Activated CD4-positive, alpha-beta T cell treated with anti-CD3 and anti-CD28 coated beads, Interleukin-2, amount 10 ng/mL, durations not matched to agents 24 days and 14 days (primary cell): ENCODE measurements at regions not wholly inside any gene's neighbourhood (a gene's known extent, or its start where the extent isn't known, plus 50 kb on each side); places are given as distances from the start of the nearest gene placed in this dataset.

Experiments
- DNase-seq: peaks from one replicate; pipeline ENCODE4 v3.0.0; 2022
- H3K27ac Mint-ChIP-seq: one replicate; pipeline ENCODE4 v1.8.0; 2022; ENCODE audit warnings: mild to moderate bottlenecking, mixed read lengths
- H3K27me3 Mint-ChIP-seq: one replicate; pipeline ENCODE4 v1.8.0; 2022; ENCODE audit warnings: mixed read lengths
- H3K36me3 Mint-ChIP-seq: one replicate; pipeline ENCODE4 v1.8.0; 2022; ENCODE audit warnings: low read depth, mild to moderate bottlenecking, mixed read lengths
- H3K4me1 Mint-ChIP-seq: one replicate; pipeline ENCODE4 v1.8.0; 2021; ENCODE audit warnings: mixed read lengths
- H3K4me3 Mint-ChIP-seq: one replicate; pipeline ENCODE4 v1.8.0; 2022; ENCODE audit warnings: mild to moderate bottlenecking, moderate library complexity, mixed read lengths
- H3K9me3 Mint-ChIP-seq: one replicate; pipeline ENCODE4 v1.8.0; 2021; ENCODE audit warnings: mixed read lengths
- intact Hi-C: fragments of 100-400 bp; cut with micrococcal nuclease; formaldehyde crosslinking; loops from one replicate; pipeline ENCODE4 v1.15.1; 2023

DNA sequence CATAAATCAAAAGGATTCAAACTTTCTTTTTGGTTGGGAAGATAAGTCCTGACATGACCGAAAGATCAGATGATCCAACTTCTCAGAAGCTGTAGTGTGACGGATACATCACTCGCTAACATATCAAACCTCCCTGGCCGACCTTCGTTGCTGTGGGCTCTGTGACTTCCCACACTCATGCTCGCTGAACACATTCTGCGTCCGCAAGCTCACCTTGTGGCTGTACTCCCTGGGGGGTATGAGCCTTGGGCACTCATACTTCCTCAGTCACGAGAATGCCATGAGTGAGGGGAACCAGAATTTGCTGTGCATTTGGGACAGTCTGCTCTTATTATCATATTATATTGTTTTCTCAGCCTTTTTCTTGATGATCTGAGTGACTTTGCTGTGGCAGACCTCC, 105.4 kb downstream of the RWDD3 start:
- no peak overlapping the region for H3K27ac Mint-ChIP-seq
- no peaks in the 10 kb centered on the region for H3K9me3 Mint-ChIP-seq
- intact Hi-C loops: no loop called here
- H3K4me3 Mint-ChIP-seq: no peak overlapping the region
- no peak for DNase-seq
- no peaks in the 10 kb centered on the region for H3K4me1 Mint-ChIP-seq
- H3K27me3 Mint-ChIP-seq: no peaks in the 10 kb centered on the region
- H3K36me3 Mint-ChIP-seq: no peaks in the 10 kb centered on the region

DNA sequence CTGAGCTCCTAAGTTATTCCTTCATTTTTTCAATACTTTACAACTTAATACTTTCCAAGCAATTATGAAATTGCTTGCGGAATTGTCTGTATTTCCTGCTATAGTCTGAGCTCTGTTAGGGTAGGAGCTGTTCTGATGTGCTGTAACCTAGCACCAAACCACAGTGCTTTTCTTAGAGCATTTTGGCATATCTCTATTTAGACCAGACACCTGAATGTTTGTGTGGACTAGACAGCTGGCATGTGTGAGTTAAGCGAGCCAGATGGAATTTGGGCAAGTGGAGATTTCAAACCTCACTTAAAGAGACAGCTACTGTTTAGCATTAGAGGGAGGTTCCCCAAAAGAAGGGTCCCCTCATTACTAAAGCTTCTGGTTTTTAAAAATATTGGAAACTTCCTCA, 106.1 kb downstream of the RWDD3 start:
- H3K9me3 Mint-ChIP-seq: no peaks in the 10 kb centered on the region
- no peaks in the 10 kb centered on the region for H3K27me3 Mint-ChIP-seq
- no peak for DNase-seq
- H3K27ac Mint-ChIP-seq: no peak overlapping the region
- H3K4me1 Mint-ChIP-seq: no peaks in the 10 kb centered on the region
- H3K4me3 Mint-ChIP-seq: no peak overlapping the region
- intact Hi-C loops: no loop called here
- H3K36me3 Mint-ChIP-seq: no peaks in the 10 kb centered on the region

DNA sequence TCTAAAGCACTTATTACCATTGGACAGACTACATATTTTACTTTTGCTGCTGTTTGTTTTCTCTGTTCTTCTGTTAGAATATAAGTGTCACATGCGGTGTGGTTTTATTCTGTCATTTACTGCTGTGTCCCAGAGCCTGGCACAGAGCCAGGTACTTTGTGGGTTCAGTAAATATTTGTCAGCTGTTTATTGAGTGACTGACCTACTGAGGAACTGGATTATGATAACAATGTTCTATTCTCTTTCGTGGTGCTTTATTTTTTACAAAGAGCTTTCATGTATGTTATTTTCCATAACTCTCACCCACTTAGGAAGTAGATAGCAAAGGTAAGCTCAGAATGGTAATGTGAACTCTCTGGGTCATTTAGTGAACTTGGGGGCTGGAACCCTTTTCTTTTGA, 118.8 kb downstream of the RWDD3 start:
- H3K9me3 Mint-ChIP-seq: no peaks in the 10 kb centered on the region
- intact Hi-C loops: no loop called here
- no peak overlapping the region for H3K4me3 Mint-ChIP-seq
- H3K27ac Mint-ChIP-seq: no peak overlapping the region
- DNase-seq: no peak
- H3K36me3 Mint-ChIP-seq: no peaks in the 10 kb centered on the region
- H3K27me3 Mint-ChIP-seq: no peaks in the 10 kb centered on the region
- H3K4me1 Mint-ChIP-seq: no peaks in the 10 kb centered on the region

DNA sequence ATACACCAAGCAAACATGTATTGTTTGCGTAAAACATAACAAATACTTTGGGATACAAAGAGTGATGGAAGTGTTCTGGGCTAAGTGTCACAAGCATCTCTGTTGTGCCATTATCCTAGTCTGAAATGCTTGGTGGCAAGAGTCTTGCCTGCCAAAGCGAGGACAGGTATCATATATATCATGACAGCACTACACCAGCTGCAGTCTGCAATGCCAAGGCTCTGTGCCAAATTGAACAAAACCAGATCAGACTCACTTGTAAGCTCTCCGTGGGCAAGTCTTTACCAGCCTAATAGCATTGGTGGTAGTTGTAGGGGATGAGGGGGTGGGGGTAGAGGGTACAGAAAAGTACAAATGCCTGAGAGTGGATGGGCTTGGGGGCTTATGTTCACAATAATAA, 119.2 kb downstream of the RWDD3 start:
- intact Hi-C loops: no loop called here

DNA sequence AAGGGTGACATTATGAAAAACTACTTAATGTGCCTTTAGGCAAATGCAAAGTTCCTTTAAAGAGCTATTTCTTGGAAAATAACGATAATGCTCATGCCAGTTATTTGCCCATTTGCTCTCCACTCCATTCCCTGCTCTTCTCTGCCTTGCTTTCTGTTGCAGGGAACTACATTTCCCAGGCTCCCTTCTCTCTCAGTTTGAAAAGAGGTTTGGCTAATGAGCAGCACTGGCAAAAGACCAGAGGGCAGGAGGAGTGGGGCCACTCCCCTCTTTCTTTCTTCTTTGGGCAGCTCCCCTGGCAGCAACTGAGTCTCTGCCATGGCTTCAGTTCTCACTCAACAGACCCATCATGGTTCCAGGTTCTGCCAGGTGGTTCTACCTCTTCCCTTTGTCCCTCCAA, 130.5 kb downstream of the RWDD3 start:
- no peak for DNase-seq
- no peaks in the 10 kb centered on the region for H3K36me3 Mint-ChIP-seq
- H3K4me3 Mint-ChIP-seq: no peak overlapping the region
- H3K27me3 Mint-ChIP-seq: no peaks in the 10 kb centered on the region
- H3K9me3 Mint-ChIP-seq: no peaks in the 10 kb centered on the region
- intact Hi-C loops: no loop called here
- H3K4me1 Mint-ChIP-seq: no peaks in the 10 kb centered on the region
- no peak overlapping the region for H3K27ac Mint-ChIP-seq

More for the DNA sequence above, 119.2 kb downstream of the RWDD3 start:
- DNase-seq: no peak
- Mint-ChIP-seq H3K9me3 (no peaks in the 10 kb centered on the region), H3K36me3 (no peaks in the 10 kb centered on the region), H3K4me1 (no peaks in the 10 kb centered on the region), H3K4me3 (no peak overlapping the region), H3K27me3 (no peaks in the 10 kb centered on the region), H3K27ac (no peak overlapping the region)

DNA sequence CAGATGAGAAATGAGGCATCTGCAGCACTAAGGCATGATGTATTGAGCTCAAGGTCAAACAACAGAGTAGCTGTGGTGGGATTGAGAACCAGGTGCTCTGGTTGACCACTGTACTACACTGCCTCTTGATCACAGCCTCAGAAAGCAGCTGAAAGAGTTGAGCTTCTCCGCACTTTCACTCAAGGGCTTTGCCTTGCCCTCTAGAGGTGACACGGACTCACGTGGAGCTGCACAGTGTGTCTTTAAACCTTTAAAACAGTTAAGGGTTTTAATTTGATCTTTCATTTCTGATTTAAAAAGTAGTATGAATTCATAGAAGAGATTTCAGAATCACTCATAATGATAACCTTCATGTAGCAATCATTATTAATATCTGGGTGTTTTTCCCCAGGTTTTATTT, 132.5 kb downstream of the RWDD3 start:
- DNase-seq: no peak
- no peaks in the 10 kb centered on the region for H3K36me3 Mint-ChIP-seq
- no peak overlapping the region for H3K4me3 Mint-ChIP-seq
- no peak overlapping the region for H3K27ac Mint-ChIP-seq
- H3K27me3 Mint-ChIP-seq: no peaks in the 10 kb centered on the region
- no peaks in the 10 kb centered on the region for H3K9me3 Mint-ChIP-seq
- intact Hi-C loops: no loop called here
- no peaks in the 10 kb centered on the region for H3K4me1 Mint-ChIP-seq

DNA sequence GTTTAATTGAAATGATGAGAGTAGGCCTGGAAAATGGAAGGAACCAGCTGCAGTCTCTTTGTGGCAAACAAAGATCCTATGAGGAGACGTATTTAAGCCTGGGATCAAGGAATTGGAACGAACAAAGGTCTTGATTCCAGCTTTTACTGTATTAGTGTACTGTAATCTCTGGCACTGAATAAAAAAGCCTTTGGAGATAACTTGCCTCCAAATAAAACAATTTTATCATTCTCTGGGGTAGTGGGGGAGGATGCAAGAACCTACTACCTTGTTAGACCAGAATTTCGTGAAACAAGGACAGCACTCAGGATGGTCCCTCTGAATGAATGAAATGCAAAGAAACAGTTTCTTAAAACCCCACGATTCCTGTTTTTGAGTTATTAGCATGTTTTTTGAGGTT, 134.2 kb downstream of the RWDD3 start:
- DNase-seq: no peak
- intact Hi-C loops: no loop called here
- H3K27ac Mint-ChIP-seq: no peak overlapping the region
- no peaks in the 10 kb centered on the region for H3K4me1 Mint-ChIP-seq
- no peak overlapping the region for H3K4me3 Mint-ChIP-seq
- no peaks in the 10 kb centered on the region for H3K36me3 Mint-ChIP-seq
- no peaks in the 10 kb centered on the region for H3K9me3 Mint-ChIP-seq
- H3K27me3 Mint-ChIP-seq: no peaks in the 10 kb centered on the region

DNA sequence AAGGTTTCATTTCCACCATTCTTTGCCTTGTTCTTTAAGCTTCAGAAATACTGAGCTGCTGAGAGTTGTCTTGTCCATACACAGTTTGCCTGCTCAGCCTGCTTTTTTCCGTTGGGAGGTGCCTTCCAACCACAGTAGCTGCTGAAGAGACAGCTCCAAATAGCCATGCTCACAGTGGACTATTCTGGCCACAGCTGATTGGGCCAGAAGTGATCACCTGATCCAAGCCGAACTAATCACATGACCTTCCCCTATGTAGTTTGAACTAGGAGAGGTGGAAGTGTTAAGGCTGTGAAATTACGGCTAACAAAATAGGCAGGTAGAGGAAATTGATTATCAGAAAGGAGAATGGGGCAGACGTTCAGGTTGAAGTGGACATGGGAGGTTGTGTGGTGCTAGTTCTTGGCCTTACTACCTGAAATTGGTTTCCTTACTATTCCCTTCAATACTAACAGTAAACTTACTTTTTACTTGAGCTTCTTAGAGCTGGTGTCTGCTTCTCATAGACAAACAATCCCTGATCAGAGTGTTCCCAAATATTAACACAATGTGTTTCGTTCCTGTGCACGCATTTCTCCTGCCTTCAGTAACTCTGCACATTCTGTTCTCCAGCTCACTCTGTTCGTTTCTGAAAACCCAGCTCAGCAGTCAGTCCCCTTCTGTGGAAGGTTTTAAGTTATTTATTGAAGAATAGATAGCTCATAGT, 136.1 kb downstream of the RWDD3 start:
- no peak overlapping the region for H3K27ac Mint-ChIP-seq
- no peak overlapping the region for H3K4me3 Mint-ChIP-seq
- no peaks in the 10 kb centered on the region for H3K27me3 Mint-ChIP-seq
- no peaks in the 10 kb centered on the region for H3K4me1 Mint-ChIP-seq
- no peaks in the 10 kb centered on the region for H3K9me3 Mint-ChIP-seq
- no peaks in the 10 kb centered on the region for H3K36me3 Mint-ChIP-seq
- intact Hi-C loops: no loop called here
- no peak for DNase-seq

DNA sequence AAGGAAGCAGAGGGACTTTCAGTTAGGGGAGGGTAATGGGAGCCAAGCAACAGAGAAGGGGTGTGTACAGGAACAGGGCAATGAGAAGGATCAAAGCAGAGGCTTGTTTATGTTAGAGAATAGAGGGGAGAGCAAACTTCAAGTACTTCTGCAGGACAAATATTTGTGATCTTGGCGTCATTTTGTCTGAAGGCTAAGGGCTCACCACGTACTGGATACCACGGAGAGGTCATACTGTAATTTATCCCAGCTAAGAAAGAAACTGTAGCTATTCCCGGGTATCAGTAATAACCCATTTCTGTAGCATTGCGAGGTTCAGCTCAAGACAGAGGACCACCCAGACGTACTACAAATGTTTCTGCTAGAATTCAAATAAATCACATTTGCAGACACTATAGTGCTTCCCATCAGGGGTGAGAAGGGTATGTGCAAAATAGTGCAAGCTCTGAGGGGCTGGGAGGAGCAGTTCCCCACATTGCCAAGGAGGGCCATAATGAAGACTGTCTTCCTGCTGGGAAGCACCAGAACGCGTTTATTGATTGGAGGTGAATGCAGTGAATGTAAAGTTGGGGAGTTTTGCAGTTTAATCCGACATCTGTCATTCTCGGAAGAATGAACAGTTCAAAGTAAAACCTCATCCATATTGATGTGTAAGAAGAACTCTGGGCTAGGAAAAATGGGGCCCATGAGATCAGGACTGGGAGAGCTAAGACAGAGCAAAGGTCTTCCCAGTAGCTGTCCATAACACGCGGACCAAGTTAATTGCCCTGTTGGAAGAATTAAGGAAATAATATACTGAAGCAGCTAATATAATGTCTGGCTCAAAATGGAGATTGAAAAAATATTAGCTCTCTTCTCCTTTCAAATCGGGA, 136.9 kb downstream of the RWDD3 start:
- no peaks in the 10 kb centered on the region for H3K9me3 Mint-ChIP-seq
- no peak overlapping the region for H3K4me3 Mint-ChIP-seq
- H3K36me3 Mint-ChIP-seq: no peaks in the 10 kb centered on the region
- no peaks in the 10 kb centered on the region for H3K27me3 Mint-ChIP-seq
- no peaks in the 10 kb centered on the region for H3K4me1 Mint-ChIP-seq
- intact Hi-C loops: no loop called here
- no peak overlapping the region for H3K27ac Mint-ChIP-seq
- DNase-seq: no peak

DNA sequence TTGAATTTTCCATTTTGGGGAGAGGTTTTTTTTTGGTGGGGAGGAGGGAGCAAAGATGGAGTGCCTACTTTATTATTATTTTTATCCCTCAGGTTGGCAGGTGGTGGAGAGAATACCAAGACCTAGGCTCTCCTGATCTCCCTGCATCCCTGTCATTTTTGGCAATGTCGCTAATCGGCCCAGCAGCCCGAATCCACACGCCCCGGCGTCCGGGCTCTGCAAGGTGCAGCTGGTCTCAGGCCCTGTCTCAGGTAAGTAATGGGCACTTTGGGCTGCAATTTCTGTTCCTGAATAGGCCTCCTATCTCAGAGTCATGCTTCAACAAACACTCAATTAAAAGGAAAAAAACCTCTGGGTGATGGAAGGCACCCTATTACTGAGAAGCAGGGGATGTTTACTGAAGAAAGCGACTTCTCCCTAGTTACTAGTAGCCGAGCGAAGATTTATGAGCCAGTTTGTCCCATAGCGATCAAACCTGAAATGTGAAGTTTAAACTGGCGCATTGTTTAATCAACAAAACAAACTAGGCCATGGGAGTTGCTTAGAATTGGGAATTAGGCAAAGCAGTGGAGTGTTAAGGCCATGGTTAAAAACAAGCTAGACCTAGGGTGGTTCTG, 137.8 kb downstream of the RWDD3 start:
- H3K27ac Mint-ChIP-seq: no peak overlapping the region

DNA sequence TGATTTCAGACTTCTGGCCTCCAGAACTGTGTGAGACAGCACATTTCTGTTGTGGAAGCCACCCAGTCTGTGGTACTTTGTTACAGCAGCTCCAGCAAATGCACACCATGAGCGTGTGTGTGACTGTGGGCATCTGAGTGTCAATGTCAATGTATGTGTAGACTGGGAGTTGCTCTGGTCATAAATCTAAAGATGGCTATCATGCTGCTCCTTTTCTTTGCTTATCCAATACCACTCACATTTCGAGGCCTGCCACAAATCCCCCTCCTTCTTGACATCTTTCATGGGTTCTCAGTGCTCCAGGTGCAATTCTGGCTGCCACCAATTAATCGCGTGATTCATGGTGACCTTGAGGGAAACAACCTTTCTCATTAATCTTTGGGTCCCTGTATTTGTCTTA, 141.2 kb downstream of the RWDD3 start:
- Mint-ChIP-seq H3K27me3 (no peaks in the 10 kb centered on the region), H3K4me3 (no peak overlapping the region), H3K27ac (no peak overlapping the region), H3K4me1 (no peaks in the 10 kb centered on the region), H3K9me3 (peaks cover 4% of the 10 kb centered on the region), H3K36me3 (no peaks in the 10 kb centered on the region)
- no peak for DNase-seq
- intact Hi-C loops: no loop called here

More for the DNA sequence above, 137.8 kb downstream of the RWDD3 start:
- H3K4me1 Mint-ChIP-seq: no peaks in the 10 kb centered on the region
- intact Hi-C loops: no loop called here
- no peak overlapping the region for H3K4me3 Mint-ChIP-seq
- no peak for DNase-seq
- H3K27me3 Mint-ChIP-seq: no peaks in the 10 kb centered on the region
- no peaks in the 10 kb centered on the region for H3K36me3 Mint-ChIP-seq
- H3K9me3 Mint-ChIP-seq: no peaks in the 10 kb centered on the region

DNA sequence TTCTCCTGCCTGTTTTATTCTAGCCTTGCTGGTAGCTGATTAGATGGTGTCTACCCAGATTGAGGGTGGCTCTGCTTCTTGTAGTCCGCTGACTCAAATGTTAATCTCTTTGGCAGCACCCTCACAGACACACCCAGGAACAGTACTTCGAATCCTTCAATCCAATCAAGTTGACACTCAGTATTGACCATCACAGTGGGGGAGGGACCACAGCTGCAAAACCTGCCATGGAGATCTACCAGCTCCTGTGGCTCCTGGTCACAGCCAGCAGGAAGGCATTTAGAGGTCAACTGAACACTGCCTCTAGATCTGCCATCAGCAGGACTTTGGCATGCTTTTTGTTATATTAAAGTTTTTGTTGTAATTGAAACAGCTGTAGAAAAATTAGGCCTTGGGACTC, 146.9 kb downstream of the RWDD3 start:
- Mint-ChIP-seq H3K4me1 (no peaks in the 10 kb centered on the region), H3K36me3 (no peaks in the 10 kb centered on the region), H3K4me3 (no peak overlapping the region), H3K27ac (no peak overlapping the region), H3K9me3 (peaks cover 4% of the 10 kb centered on the region), H3K27me3 (no peaks in the 10 kb centered on the region)
- no peak for DNase-seq
- intact Hi-C loops: no loop called here

DNA sequence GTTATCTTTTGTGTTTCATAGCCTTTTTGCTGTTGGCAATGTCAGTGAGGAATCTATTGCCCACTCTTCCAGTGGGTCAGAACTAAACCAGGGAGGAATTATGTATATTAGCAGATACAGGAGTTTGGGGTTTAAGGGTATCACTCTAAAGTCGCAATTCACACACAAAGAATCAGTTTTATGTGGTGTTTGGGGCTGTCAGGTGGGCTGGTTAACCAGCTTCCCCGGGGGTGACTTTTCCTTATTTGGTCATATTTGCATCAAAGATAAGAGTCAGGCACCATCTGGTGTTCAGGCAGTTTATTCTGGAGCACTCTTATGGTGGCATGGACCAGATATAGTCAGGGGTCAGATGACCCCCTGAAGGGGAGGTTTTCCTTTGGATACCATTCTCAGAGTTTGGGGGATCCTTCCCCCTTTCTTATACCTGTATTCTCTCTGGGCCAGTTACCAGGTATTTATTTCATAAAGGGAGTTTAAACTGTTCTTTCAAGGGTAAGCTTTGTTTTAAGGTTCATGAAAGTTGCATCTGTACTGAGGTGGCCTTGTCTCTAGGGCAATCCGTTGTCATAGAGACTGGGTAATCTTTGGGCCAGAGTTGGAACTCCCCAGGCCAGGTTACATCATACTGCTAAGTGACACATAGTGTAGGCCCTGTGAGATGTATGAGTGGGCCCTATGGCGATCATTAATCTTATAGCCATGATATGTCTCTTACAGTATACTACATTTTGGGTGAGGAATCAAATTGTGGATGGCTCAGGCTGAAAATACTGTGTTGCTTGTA, 148.2 kb downstream of the RWDD3 start:
- H3K27me3 Mint-ChIP-seq: no peaks in the 10 kb centered on the region
- H3K9me3 Mint-ChIP-seq: peaks cover 4% of the 10 kb centered on the region
- H3K36me3 Mint-ChIP-seq: no peaks in the 10 kb centered on the region
- intact Hi-C loops: no loop called here
- H3K4me3 Mint-ChIP-seq: no peak overlapping the region
- no peak for DNase-seq
- no peaks in the 10 kb centered on the region for H3K4me1 Mint-ChIP-seq
- no peak overlapping the region for H3K27ac Mint-ChIP-seq

DNA sequence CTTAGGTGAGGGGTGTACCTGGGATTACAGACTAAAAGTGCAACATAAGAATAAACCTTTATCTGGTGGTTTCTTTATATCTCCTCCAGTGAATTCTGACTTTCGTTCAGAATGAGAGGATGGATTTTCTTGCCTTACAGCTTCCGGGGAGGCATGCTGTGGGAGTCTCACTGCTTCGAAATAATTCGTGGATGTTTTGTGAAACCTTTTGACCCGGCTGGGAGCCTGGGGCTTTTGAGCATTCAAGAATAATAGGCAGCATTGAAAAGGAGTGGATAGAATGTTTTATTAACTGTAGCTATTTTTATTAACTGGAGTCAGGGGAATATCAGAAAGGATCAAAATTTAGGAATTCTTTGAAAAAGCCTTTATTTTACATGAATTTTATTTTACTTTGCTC, 149.1 kb downstream of the RWDD3 start:
- H3K27ac Mint-ChIP-seq: no peak overlapping the region
- H3K9me3 Mint-ChIP-seq: peaks cover 4% of the 10 kb centered on the region
- intact Hi-C loops: no loop called here
- DNase-seq: no peak
- H3K36me3 Mint-ChIP-seq: no peaks in the 10 kb centered on the region
- no peak overlapping the region for H3K4me3 Mint-ChIP-seq
- no peaks in the 10 kb centered on the region for H3K4me1 Mint-ChIP-seq
- H3K27me3 Mint-ChIP-seq: no peaks in the 10 kb centered on the region
